ENCODE measurements at regions not wholly inside any gene's neighbourhood (a gene's known extent, or its start where the extent isn't known, plus 50 kb on each side); places are given as distances from the start of the nearest gene placed in this dataset.
"Not testable (repeated sequence)": the region's sequence is repeated elsewhere in the genome, so short reads cannot be mapped to it uniquely, and the experiment has no call there.

DNA sequence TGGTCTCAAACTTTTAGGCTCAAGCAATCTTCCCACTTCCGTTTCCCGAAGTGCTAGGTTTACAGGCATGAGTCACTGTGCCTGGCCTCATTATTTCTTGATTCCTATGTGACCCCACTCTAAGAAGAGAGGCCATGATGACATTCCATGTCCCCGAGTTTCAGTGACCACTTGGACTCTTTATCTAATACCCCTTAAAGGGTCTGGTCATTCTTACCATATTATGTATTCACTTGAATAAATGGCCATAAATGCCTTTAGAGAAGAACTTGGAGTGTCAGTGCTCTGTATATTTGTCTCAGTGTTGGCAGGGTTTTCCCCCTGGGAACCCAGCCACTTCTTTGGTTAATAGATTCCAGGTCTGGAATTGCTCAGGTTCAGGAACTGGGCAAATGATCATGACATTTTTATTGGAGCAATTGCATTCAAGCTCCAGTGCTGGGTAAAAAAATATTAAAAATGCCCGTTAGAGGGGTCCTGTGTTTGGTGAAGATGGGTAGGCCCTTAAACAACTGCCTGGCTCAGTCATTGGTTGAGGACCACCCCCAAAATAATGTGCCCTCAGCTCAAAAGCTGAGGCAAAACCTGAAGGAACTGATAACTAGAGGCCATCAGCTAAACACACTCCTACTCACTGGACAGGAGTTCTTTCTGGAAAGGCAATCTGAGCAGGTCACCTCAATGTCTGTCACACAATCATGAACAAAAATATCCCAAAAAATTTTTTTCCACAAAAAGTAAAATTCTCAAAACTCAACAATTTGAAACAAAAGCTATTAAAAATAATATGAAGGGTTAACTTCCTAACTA, 186.6 kb upstream of the ZNF608 start:
- no peak for DNase-seq

GRCh38 chr5:124935065-124935464, 188.6 kb upstream of the ZNF608 start:
- no peak for DNase-seq

DNA sequence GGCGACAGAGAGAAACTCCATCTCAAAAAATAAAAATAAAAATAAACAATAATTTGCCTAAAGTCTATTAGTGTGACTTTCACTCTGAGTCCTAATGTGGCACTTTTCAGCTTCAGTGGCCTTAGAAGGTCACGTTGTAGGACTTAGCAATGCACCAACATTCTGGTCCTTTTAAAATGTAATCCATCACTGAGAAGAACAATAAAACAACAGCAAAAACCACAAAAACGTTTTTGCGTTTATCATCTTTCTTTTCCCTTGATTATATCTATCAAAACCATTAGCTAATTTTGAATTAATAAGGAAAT, 190.1 kb upstream of the ZNF608 start:
- DNase-seq: no peak

DNA sequence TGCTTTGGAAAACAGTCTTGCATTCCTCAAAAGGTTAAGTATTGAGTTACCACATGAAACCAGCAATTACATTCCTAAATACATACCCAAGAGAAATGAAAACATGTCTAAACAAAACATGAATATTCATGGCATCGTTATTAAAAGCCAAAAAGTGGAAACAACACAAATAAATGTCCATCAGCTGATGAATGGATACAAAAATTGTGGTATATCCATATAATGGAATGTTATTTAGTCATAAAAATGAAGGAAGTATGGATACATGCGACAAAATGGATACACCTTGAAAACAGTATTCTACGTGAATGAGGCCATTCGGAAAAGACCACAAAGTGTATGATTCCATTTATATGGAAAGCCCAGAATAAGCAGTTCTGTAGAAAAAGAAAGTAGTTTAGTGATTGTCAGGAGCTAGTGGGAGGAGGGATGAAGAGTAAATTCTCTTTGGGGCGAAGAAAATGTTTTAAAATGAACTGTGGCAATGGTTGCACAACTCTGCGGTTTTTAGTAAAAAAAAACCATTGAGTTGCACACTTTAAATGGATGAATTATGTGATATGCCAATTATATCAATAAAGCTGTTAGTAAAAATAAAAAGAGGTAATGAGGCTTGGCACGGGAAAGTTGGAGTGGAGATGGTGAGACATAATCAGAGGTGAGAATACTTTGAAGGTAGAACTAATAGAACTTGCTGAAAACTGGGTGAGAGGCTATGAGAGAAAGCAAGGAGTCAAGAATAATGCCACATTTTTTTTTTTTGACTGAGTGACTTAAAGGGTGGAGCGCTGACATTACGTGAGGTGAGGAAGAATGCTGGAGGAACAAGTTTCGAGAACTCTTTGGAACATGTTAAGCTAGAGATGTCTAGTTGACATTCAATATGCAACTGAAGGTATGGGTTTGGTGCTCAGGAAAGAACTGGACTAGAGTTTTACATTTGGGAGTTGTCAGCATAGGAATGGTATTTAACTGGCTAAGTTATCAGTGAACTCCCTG, 194.9 kb upstream of the ZNF608 start:
- DNase-seq: no peak

DNA sequence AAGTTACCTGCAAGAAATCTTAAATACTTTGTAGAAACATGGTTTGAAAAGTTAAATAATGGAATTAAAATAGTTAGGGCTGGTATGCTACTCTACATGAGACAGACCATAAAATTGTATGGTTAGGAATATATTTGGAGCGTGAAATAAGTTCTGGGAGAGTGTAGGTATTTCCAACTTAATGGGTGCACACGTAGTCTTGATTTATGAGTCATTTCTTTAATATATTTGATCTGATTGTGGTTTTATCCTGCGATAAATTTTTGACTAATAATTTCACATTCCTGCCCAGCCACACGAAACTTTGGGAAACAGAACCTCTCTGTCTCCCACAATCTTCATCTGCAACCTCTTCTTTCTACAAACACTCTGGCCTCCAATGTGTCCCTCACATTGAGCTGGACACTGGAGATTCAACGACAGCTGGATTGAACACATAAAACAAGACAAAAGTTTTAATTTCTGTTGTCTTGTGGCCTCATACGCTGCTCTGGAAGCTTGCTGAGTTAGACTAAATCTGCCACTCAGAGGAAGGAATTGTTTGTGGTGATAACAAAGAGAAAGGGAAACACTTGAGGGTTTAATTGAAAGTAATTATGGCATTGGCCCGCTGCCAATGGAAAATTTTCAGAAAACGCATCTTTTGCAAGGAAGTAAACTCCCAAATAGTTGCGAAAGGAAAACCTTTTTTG, 201.8 kb upstream of the ZNF608 start:
- DNase-seq: no peak

DNA sequence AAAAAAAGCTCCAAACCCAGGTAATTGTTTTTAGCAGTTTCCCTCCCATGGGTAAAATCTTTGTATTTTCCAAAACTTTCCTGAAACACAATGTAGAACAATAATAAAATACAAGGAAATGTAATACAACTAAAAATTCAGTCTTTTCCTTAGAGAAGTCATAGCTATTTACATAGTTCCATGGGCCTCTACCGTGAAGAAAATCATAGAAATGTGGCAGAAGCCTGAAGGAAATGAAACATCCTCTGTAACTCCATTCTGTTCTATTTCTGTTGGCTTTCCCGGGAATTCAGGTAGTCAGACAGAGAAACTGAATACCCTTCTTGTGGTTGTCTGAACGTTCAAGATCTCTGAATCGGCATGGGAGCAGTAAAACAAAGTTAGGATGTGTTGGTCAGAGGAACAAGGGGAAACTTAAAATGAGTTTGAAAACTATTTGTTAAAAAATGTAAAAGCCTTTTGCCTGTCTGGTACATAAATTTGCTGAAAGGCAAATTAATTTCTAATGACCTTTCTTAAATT, 202.4 kb upstream of the ZNF608 start:
- DNase-seq: no peak

- no peak for DNase-seq
Observed at GRCh38 chr5:124949862-124950261, 203.4 kb upstream of the ZNF608 start.

DNA sequence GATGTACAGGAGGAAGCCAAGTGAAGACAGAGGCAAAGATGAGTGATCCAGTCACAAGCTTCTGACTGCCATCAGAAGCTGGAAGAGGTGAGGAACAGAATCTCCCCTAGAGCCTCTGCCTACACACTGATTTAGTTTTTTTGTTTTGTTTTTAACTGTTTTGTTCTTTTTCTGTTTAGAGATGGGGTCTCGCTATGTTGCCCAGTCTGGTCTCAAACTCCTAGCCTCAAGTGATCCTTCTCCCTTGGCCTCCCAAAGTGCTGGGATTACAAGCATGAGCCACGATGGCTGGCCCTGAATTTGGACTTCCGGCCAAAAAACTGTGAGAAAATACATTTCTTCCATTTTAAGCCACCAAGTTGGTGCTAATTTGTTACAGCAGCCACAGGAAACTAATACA, 204.7 kb upstream of the ZNF608 start:
- no peak for DNase-seq

DNA sequence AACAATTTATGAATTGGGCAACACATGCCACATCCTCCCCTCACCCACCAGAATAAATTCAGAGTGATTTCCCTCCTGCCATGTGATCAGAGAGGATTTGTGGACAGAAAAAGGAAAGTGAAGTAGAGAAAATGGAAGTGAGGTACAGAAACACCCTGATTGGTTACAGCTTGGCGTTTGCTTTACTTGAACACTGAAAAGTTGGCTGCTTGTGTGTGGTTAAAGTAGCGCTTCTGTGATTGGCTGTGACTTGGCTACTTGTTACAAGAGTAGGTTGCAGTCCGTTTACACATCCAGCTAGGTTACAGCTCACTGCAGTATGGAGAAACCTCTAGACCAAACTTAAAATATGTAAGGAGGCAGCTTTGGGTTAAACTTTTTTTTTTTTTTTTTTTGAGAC, 205.2 kb upstream of the ZNF608 start:
- DNase-seq: no peak

DNA sequence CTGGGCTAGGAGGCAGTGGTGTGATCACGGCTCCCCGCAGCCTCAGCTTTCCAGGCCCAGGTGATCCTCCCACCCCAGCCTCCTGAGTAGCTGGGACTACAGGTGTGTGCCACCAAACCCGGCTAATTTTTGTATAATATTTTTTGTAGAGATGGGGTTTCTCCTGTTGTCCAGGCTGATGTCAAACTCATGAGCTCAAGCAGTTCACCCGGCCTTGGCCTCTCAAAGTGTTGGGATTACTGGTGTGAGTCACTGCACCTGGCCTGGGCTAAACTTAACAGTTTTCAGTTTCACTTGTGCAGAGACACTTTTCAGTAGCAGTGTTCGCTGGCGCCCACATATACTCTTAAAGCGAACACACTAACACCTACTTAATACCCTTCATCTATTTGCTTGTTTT, 205.6 kb upstream of the ZNF608 start:
- DNase-seq: no peak

DNA sequence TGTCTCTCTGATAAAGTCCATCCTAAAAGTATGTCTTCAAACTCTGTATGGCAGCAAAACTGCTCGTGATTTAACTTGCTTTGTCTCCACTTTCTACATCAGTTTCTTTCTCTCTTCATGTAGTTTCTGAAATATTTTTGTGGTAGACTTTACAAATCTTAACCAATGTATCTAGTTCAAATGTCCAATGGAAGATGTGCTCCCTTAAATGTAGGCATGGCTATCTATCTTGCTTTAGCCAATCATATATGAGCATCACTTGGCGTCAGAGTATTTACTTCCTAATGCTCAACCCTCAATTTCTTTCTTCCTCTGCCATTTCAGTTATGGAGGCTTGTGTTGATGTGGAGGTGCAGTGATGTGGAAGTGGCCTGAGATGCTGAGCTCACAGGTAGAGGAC, 206.1 kb upstream of the ZNF608 start:
- no peak for DNase-seq

GRCh38 chr5:124954784-124955183, 208.3 kb upstream of the ZNF608 start:
- no peak for DNase-seq

DNA sequence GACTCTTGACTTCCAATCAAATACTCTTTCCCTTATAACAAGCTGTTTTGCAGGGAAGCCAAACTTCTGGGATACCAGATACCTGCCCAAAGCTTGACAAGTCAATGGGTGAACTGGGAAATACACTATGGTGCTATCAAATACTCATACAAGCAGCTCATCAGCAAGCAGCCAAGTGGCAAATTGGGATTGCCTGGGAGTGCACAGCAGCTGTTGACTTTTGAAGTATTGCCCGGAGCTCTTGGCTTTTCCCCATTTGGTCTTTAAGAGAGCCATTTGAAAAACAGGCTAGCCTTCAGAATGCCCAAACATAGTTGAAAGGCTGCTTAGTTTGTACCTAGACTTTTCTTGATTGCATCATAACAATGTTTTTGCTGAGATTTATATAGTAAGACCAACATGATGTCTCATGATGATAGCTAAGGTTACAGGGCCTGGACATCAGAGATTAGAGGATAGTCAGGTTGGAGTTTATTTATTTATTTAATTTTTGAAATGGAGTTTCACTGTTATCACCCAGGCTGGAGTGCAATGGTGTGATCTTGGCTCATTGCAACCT, 210.1 kb upstream of the ZNF608 start:
- DNase-seq: peak; percentile 28

- DNase-seq: no peak
Observed at GRCh38 chr5:124957063-124957462, 210.6 kb upstream of the ZNF608 start.

- DNase-seq: no peak
Observed at GRCh38 chr5:124960266-124960665, 213.8 kb upstream of the ZNF608 start.

GRCh38 chr5:124961521-124961920, 215.1 kb upstream of the ZNF608 start:
- no peak for DNase-seq

GRCh38 chr5:124962111-124962510, 215.7 kb upstream of the ZNF608 start:
- DNase-seq: no peak

- no peak for DNase-seq
Observed at GRCh38 chr5:124962735-124963134, 216.3 kb upstream of the ZNF608 start.

GRCh38 chr5:124963236-124963919, 216.9 kb upstream of the ZNF608 start:
- no peak for DNase-seq

GRCh38 chr5:124966741-124967140, 220.3 kb upstream of the ZNF608 start:
- not testable (repeated sequence) for DNase-seq

GRCh38 chr5:124970381-124970780, 223.9 kb upstream of the ZNF608 start:
- not testable (repeated sequence) for DNase-seq

- no peak for DNase-seq
Observed at GRCh38 chr5:124972703-124973102, 226.3 kb upstream of the ZNF608 start.

All from NCI-H2171 treated with DMSO at 0.1 percent for 48 hours (cell line).